ENCODE measurements at regions not wholly inside any gene's neighbourhood (a gene's known extent, or its start where the extent isn't known, plus 50 kb on each side); places are given as distances from the start of the nearest gene placed in this dataset.

DNA sequence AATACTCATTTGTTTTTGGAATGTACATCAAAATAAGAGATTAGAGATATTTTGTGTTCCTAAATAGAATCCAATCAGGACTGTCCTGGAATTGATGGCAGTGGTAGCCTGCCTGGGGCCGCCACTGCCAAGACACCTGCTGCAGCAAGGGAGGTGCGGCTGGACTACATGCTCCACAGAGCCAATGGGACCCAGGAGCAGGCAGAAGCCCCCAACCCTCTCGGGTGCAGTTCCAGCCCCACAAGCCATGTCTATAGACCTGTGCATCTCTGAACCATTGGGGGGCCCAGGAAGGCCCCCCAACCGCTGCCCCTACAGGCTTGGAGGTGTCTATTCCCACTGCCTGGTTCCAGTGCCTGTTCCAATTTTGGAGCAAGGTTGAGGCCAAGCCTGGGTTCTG lies 1524.3 kb downstream of the PCDH18 start:
- Histone ChIP-seq H3K9me3 (no peaks in the 10 kb centered on the region), H3K27me3 (no peaks in the 10 kb centered on the region), H3K36me3 (no peaks in the 10 kb centered on the region), H3K27ac (no peak overlapping the region), H3K4me1 (no peaks in the 10 kb centered on the region), H3K4me3 (no peak overlapping the region)
- intact Hi-C loops (cut with DNase I; ENCODE audit: low total_unique reads): no loop called here
- no peak for TF ChIP-seq POLR2A (IDR thresholded peaks at IDR 0.05)
- no peak for TF ChIP-seq CTCF (IDR thresholded peaks at IDR 0.05)
- DNase-seq: no peak

DNA sequence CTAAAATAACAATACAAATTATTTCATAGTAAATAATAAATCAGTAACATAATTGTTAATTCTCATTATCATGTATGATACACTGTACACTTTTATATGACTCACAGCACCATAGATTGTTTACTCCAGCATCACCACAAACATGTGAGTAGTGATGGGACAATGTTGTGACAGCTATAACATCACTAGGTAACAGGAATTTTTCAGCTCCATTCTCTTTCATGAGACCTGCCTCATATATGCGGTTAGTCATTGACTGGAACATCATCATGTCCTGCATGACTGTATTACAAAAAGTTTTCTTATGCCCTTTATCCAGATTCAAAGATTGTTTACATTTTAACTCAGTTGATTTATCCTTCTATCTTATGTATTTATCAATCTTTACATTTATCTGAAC lies 1530.0 kb downstream of the PCDH18 start:
- no peak overlapping the region for H3K4me3 ChIP-seq
- H3K27ac ChIP-seq: no peak overlapping the region
- no peaks in the 10 kb centered on the region for H3K36me3 ChIP-seq
- H3K4me1 ChIP-seq: no peaks in the 10 kb centered on the region
- H3K9me3 ChIP-seq: no peaks in the 10 kb centered on the region
- no peak for TF ChIP-seq CTCF (IDR thresholded peaks at IDR 0.05)
- TF ChIP-seq POLR2A (IDR thresholded peaks at IDR 0.05): no peak
- no peak for DNase-seq
- intact Hi-C loops (cut with DNase I; ENCODE audit: low total_unique reads): no loop called here
- H3K27me3 ChIP-seq: no peaks in the 10 kb centered on the region

DNA sequence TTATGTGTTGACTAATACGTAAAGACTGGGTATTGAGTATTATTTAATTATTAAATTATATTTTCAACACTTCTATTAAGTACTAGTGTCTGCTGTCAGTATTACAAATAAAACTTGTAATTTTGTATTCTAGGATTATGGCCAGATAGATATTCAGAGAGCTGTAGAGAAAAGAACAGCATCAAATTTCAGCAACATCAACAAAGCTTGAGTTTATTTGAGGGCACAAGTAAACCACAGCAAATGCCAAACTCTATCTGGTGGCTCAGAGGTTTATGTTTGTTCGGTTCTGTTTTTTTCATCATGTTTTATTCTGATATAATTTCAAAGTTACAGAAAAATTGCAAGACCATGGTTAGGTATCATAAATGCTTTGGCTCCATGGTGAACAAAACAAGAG lies 1530.5 kb downstream of the PCDH18 start:
- H3K4me1 ChIP-seq: no peaks in the 10 kb centered on the region
- DNase-seq: no peak
- H3K4me3 ChIP-seq: no peak overlapping the region
- no peaks in the 10 kb centered on the region for H3K9me3 ChIP-seq
- H3K27me3 ChIP-seq: no peaks in the 10 kb centered on the region
- no peak overlapping the region for H3K27ac ChIP-seq
- TF ChIP-seq CTCF (IDR thresholded peaks at IDR 0.05): no peak
- no peak for TF ChIP-seq POLR2A (IDR thresholded peaks at IDR 0.05)
- no peaks in the 10 kb centered on the region for H3K36me3 ChIP-seq
- intact Hi-C loops (cut with DNase I; ENCODE audit: low total_unique reads): no loop called here

DNA sequence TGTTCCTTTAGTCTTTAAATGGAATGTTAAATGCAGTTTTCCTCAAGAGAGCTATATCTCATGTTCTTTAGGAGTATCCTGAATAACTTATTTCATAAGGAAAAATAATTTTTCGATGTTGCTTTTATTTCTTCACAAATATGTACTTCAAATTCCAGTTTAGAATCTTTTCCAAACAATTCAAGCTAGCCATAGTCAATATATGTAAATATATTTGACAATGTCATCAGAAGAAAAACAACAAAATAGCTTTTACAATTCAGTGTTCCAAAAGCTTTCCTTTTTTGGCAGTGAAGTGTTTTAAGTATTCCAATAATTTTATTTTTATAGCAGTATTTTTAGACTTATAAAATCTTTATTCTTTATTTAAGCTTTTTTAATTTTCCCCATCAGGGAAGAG lies 1532.0 kb downstream of the PCDH18 start:
- no peak for TF ChIP-seq CTCF (IDR thresholded peaks at IDR 0.05)
- no peak for TF ChIP-seq POLR2A (IDR thresholded peaks at IDR 0.05)
- intact Hi-C loops (cut with DNase I; ENCODE audit: low total_unique reads): no loop called here
- DNase-seq: no peak
- no peaks in the 10 kb centered on the region for H3K9me3 ChIP-seq
- no peak overlapping the region for H3K4me3 ChIP-seq
- no peaks in the 10 kb centered on the region for H3K4me1 ChIP-seq
- no peak overlapping the region for H3K27ac ChIP-seq
- H3K27me3 ChIP-seq: no peaks in the 10 kb centered on the region
- H3K36me3 ChIP-seq: no peaks in the 10 kb centered on the region

DNA sequence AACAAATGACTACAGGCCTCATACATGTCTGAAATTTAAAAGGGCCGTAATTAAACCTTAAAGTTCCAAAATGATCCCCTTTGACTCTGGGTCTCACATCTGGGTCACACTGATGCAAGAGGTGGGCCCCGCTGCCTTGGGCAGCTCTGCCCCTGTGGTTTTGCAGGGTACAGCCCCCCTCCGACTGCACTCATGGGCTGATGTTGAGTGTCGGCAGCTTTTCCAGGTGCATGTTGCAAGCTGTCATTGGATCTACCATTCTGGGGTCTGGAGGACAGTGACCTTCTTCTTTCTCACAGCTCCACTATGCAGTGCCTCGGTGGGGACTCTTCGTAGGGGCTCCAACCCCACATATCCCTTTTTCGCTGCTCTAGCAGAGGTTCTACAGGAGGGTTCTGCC lies 1537.9 kb downstream of the PCDH18 start:
- Histone ChIP-seq H3K9me3 (no peaks in the 10 kb centered on the region), H3K4me3 (no peak overlapping the region), H3K4me1 (no peaks in the 10 kb centered on the region), H3K27ac (no peak overlapping the region), H3K27me3 (no peaks in the 10 kb centered on the region), H3K36me3 (no peaks in the 10 kb centered on the region)
- TF ChIP-seq POLR2A (IDR thresholded peaks at IDR 0.05): no peak
- no peak for TF ChIP-seq CTCF (IDR thresholded peaks at IDR 0.05)
- intact Hi-C loops (cut with DNase I; ENCODE audit: low total_unique reads): no loop called here
- DNase-seq: no peak
